ENCODE measurements at regions not wholly inside any gene's neighbourhood (a gene's known extent, or its start where the extent isn't known, plus 50 kb on each side); places are given as distances from the start of the nearest gene placed in this dataset.

- no peak for TF ChIP-seq SPI1 (IDR thresholded peaks at IDR 0.05; ENCODE audit: borderline replicate concordance, low read depth)
- TF ChIP-seq CTCF (IDR thresholded peaks at IDR 0.05; ENCODE audit: insufficient read depth, low read length): no peak
- no peak for TF ChIP-seq POLR2AphosphoS5 (IDR thresholded peaks at IDR 0.05; ENCODE audit: low read depth)
- TF ChIP-seq GABPA (IDR thresholded peaks at IDR 0.05; ENCODE audit: low read depth): no peak
- TF ChIP-seq REST (IDR thresholded peaks at IDR 0.05; ENCODE audit: insufficient replicate concordance, low read depth): no peak
- DNase-seq (ENCODE audit: low read depth in 1 of 2, low spot score in 1 of 2): no peak
Measured at GRCh38 chr15:62323353-62323890, 158.3 kb upstream of the C2CD4B start.

DNA sequence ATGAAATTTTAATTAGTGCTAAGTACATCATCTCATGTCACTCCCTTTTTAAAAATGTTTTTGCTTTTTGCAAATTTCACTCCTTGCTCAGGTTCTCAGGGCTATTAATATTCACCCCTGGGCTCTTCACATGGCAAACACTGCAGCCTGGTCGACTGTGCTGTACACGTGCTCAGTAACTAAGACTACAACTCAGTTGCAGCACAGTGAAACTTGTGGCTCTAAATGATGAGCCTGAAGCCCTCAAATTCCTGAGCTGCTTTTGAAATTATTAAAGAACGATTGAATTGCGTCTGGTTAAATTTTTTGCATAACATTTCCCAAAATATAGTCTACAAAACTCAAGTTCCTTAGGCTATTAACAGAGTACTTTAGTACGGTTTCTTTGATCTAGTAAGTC lies 159.3 kb upstream of the C2CD4B start:
- DNase-seq (ENCODE audit: low read depth in 1 of 2, low spot score in 1 of 2): no peak
- Histone ChIP-seq H3K27ac (replicated peaks) (no peak overlapping the region), H3K27me3 (ENCODE audit: insufficient read depth, poor library complexity, severe bottlenecking) (peaks cover 2% of the 10 kb centered on the region), H3K4me3 (replicated peaks; ENCODE audit: insufficient read depth, low read length) (no peak overlapping the region)
- no peak for TF ChIP-seq CTCF (IDR thresholded peaks at IDR 0.05; ENCODE audit: insufficient read depth, low read length)
- TF ChIP-seq REST (IDR thresholded peaks at IDR 0.05; ENCODE audit: insufficient replicate concordance, low read depth): no peak
- TF ChIP-seq SPI1 (IDR thresholded peaks at IDR 0.05; ENCODE audit: borderline replicate concordance, low read depth): no peak
- no peak for TF ChIP-seq POLR2AphosphoS5 (IDR thresholded peaks at IDR 0.05; ENCODE audit: low read depth)
- no peak for TF ChIP-seq GABPA (IDR thresholded peaks at IDR 0.05; ENCODE audit: low read depth)

More at GRCh38 chr15:62323353-62323890, 158.3 kb upstream of the C2CD4B start:
- no peak overlapping the region for H3K27ac ChIP-seq (replicated peaks)
- no peak overlapping the region for H3K4me3 ChIP-seq (replicated peaks; ENCODE audit: insufficient read depth, low read length)
- H3K27me3 ChIP-seq (ENCODE audit: insufficient read depth, poor library complexity, severe bottlenecking): peaks cover 2% of the 10 kb centered on the region

GRCh38 chr15:62325597-62325996 lies 160.5 kb upstream of the C2CD4B start:
- Histone ChIP-seq H3K27me3 (ENCODE audit: insufficient read depth, poor library complexity, severe bottlenecking) (peaks cover 2% of the 10 kb centered on the region), H3K27ac (replicated peaks) (no peak overlapping the region), H3K4me3 (replicated peaks; ENCODE audit: insufficient read depth, low read length) (no peak overlapping the region)
- TF ChIP-seq CTCF (IDR thresholded peaks at IDR 0.05; ENCODE audit: insufficient read depth, low read length): no peak
- no peak for TF ChIP-seq GABPA (IDR thresholded peaks at IDR 0.05; ENCODE audit: low read depth)
- DNase-seq (ENCODE audit: low read depth in 1 of 2, low spot score in 1 of 2): no peak

DNA sequence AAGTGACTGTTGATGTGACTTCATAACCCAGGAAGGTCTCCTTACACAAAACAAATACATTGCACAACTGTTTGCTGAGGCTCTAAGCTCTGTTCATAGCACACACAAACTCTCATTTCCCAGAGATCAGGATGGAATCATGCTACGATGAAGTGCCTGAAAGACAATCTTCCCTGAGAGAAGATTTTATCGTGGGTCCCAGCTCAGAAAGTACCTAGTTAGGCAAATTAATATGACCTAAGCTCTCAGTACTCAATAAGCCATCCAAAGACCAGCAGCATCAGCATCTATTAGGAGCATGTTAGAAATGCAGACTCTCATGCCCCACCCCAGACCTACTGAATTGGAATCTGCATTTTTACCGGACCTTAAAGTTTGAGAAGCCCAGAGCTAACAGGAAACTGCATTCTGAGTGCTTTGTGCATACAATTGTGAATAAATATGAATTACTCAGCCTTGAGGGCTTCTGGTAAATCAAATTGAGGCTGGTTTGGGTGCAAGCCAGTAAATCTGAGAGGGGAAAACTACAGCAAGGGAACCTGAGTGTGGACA lies 161.5 kb upstream of the C2CD4B start:
- peaks cover 2% of the 10 kb centered on the region for H3K27me3 ChIP-seq (ENCODE audit: insufficient read depth, poor library complexity, severe bottlenecking)
- H3K27ac ChIP-seq (replicated peaks): no peak overlapping the region
- TF ChIP-seq REST (IDR thresholded peaks at IDR 0.05; ENCODE audit: insufficient replicate concordance, low read depth): no peak
- no peak for TF ChIP-seq SPI1 (IDR thresholded peaks at IDR 0.05; ENCODE audit: borderline replicate concordance, low read depth)
- no peak for TF ChIP-seq CTCF (IDR thresholded peaks at IDR 0.05; ENCODE audit: insufficient read depth, low read length)
- no peak for TF ChIP-seq GABPA (IDR thresholded peaks at IDR 0.05; ENCODE audit: low read depth)
- no peak for TF ChIP-seq POLR2AphosphoS5 (IDR thresholded peaks at IDR 0.05; ENCODE audit: low read depth)
- no peak for DNase-seq (ENCODE audit: low read depth in 1 of 2, low spot score in 1 of 2)
- H3K4me3 ChIP-seq (replicated peaks; ENCODE audit: insufficient read depth, low read length): no peak overlapping the region
